ENCODE measurements at regions not wholly inside any gene's neighbourhood (a gene's known extent, or its start where the extent isn't known, plus 50 kb on each side); places are given as distances from the start of the nearest gene placed in this dataset.

- H3K36me3 Mint-ChIP-seq = no peaks in the 10 kb centered on the region
- no peaks in the 10 kb centered on the region for H3K4me1 Mint-ChIP-seq
- no peak overlapping the region for H3K27ac Mint-ChIP-seq
- no peaks in the 10 kb centered on the region for H3K9me3 ChIP-seq (ENCODE audit: low read length)
- DNase-seq = no peak
- no peaks in the 10 kb centered on the region for H3K27me3 ChIP-seq (ENCODE audit: insufficient read depth, low read length, poor library complexity, severe bottlenecking)
- no peak overlapping the region for H3K4me3 ChIP-seq (ENCODE audit: low read length)
- H3K27ac ChIP-seq (ENCODE audit: low read depth, low read length) = no peak overlapping the region
- H3K4me3 Mint-ChIP-seq = no peak overlapping the region
- POLR2A ChIA-PET = no interaction called here
- H3K27me3 Mint-ChIP-seq = peaks cover 0 to 2% of the 10 kb centered on the region in 2 donors
- no peaks in the 10 kb centered on the region for H3K36me3 ChIP-seq (ENCODE audit: insufficient read depth, low read length)
- no peaks in the 10 kb centered on the region for H3K4me1 ChIP-seq (ENCODE audit: insufficient read depth, low read length)
- CTCF ChIA-PET = no interaction called here
- peaks cover 0 to 4% (median under 1%) of the 10 kb centered on the region in 5 donors for H3K9me3 Mint-ChIP-seq
These were observed 451.1 kb downstream of the RWDD3 start for GRCh38 chr1:95685081-95685480.

DNA sequence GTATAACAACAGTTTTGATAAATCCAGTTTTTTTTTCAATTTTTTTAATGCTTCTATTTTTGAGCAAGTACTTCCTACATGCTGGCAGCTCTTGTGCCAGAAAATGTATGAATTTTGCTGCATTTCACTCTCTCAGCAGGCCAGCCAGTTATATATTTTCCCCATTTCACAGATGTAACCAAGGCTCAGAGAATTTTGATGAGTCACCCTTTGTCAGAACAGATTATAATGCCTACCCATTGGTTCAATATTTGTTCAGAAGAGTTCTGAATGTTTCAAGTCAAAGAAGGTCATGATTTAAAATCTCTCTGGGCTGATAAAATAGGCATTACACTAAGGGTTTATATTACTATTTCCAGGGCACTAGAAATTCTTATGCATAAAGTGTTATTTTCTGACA is 452.2 kb downstream of the RWDD3 start:
- Mint-ChIP-seq H3K27me3 (peaks cover 0 to 2% of the 10 kb centered on the region in 2 donors), H3K4me1 (no peaks in the 10 kb centered on the region), H3K4me3 (no peak overlapping the region), H3K36me3 (no peaks in the 10 kb centered on the region), H3K9me3 (peaks cover 0 to 6% (median 2%) of the 10 kb centered on the region in 5 donors), H3K27ac (no peak overlapping the region)
- no peak for DNase-seq
- H3K27ac ChIP-seq (ENCODE audit: low read depth, low read length) = no peak overlapping the region
- H3K27me3 ChIP-seq (ENCODE audit: insufficient read depth, low read length, poor library complexity, severe bottlenecking) = no peaks in the 10 kb centered on the region
- ChIA-PET POLR2A (no interaction called here), CTCF (no interaction called here)
- no peak overlapping the region for H3K4me3 ChIP-seq (ENCODE audit: low read length)
- H3K36me3 ChIP-seq (ENCODE audit: insufficient read depth, low read length) = no peaks in the 10 kb centered on the region
- no peaks in the 10 kb centered on the region for H3K4me1 ChIP-seq (ENCODE audit: insufficient read depth, low read length)
- H3K9me3 ChIP-seq (ENCODE audit: low read length) = no peaks in the 10 kb centered on the region

DNA sequence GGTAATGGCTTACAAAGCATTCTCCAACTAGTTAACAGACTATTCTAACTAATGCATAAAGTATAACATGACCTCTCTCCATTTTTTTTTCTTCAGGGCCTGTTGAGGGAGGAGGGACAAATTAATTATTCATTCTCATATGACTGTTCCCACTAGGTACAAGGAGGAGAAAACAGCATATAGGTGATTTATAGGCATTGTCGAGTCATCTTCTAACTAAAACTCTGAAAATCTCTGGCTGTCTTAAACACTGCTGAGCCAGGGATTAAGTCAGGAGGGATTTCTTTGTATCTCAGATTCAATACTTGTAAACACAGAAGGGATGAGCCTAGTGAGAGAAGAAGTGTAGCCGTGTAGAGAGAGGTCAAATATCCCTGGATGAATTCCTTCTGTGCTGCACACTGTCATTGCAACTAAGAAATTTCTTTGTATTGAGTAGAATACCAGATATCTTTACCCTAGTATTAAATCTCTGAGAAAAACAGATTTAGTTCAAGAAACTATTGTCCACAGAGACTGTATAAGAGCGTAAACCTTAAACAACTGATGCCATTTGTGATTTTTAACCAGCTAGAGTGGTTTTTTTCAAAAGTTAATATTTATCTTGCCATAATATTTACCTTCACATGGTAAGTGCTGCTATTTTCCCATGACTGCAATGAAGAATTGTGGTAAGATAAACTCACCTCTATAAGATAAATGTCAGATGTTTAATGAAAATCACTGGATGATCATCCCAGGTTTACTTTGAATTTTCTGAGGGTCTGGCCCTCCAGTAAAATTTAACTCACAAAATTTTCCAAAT is 465.3 kb downstream of the RWDD3 start:
- no peak overlapping the region for H3K4me3 Mint-ChIP-seq
- peaks cover 3 to 25% (median 17%) of the 10 kb centered on the region in 5 donors for H3K9me3 Mint-ChIP-seq
- no peaks in the 10 kb centered on the region for H3K36me3 Mint-ChIP-seq
- H3K4me1 Mint-ChIP-seq = no peaks in the 10 kb centered on the region
- H3K27ac Mint-ChIP-seq = no peak overlapping the region
- Histone ChIP-seq H3K36me3 (ENCODE audit: insufficient read depth, low read length) (no peaks in the 10 kb centered on the region), H3K27ac (ENCODE audit: low read depth, low read length) (no peak overlapping the region), H3K9me3 (ENCODE audit: low read length) (no peaks in the 10 kb centered on the region), H3K27me3 (ENCODE audit: insufficient read depth, low read length, poor library complexity, severe bottlenecking) (no peaks in the 10 kb centered on the region), H3K4me1 (ENCODE audit: insufficient read depth, low read length) (no peaks in the 10 kb centered on the region), H3K4me3 (ENCODE audit: low read length) (no peak overlapping the region)
- no peak for DNase-seq
- ChIA-PET CTCF (no interaction called here), POLR2A (no interaction called here)
- H3K27me3 Mint-ChIP-seq = no peaks in the 10 kb centered on the region

GRCh38 chr1:95701450-95702173 is 467.6 kb downstream of the RWDD3 start:
- ChIA-PET CTCF (no interaction called here), POLR2A (no interaction called here)
- Mint-ChIP-seq H3K9me3 (peaks cover 10 to 33% (median 26%) of the 10 kb centered on the region in 5 donors), H3K27me3 (no peaks in the 10 kb centered on the region), H3K4me3 (no peak overlapping the region), H3K27ac (no peak overlapping the region), H3K4me1 (no peaks in the 10 kb centered on the region), H3K36me3 (no peaks in the 10 kb centered on the region)
- Histone ChIP-seq H3K27ac (ENCODE audit: low read depth, low read length) (no peak overlapping the region), H3K4me3 (ENCODE audit: low read length) (no peak overlapping the region), H3K9me3 (ENCODE audit: low read length) (no peaks in the 10 kb centered on the region), H3K36me3 (ENCODE audit: insufficient read depth, low read length) (no peaks in the 10 kb centered on the region), H3K27me3 (ENCODE audit: insufficient read depth, low read length, poor library complexity, severe bottlenecking) (no peaks in the 10 kb centered on the region), H3K4me1 (ENCODE audit: insufficient read depth, low read length) (no peaks in the 10 kb centered on the region)
- DNase-seq = no peak

GRCh38 chr1:95703046-95703445 is 469.0 kb downstream of the RWDD3 start:
- H3K27ac Mint-ChIP-seq = no peak overlapping the region
- CTCF ChIA-PET = no interaction called here
- no peaks in the 10 kb centered on the region for H3K4me1 ChIP-seq (ENCODE audit: insufficient read depth, low read length)
- POLR2A ChIA-PET = no interaction called here
- no peak for DNase-seq
- peaks cover 12 to 33% (median 27%) of the 10 kb centered on the region in 5 donors for H3K9me3 Mint-ChIP-seq
- H3K36me3 Mint-ChIP-seq = no peaks in the 10 kb centered on the region
- no peaks in the 10 kb centered on the region for H3K9me3 ChIP-seq (ENCODE audit: low read length)
- no peak overlapping the region for H3K27ac ChIP-seq (ENCODE audit: low read depth, low read length)
- H3K36me3 ChIP-seq (ENCODE audit: insufficient read depth, low read length) = no peaks in the 10 kb centered on the region
- H3K27me3 Mint-ChIP-seq = no peaks in the 10 kb centered on the region
- no peaks in the 10 kb centered on the region for H3K27me3 ChIP-seq (ENCODE audit: insufficient read depth, low read length, poor library complexity, severe bottlenecking)
- H3K4me1 Mint-ChIP-seq = no peaks in the 10 kb centered on the region
- H3K4me3 Mint-ChIP-seq = no peak overlapping the region
- no peak overlapping the region for H3K4me3 ChIP-seq (ENCODE audit: low read length)

GRCh38 chr1:95716097-95716496 is 482.1 kb downstream of the RWDD3 start:
- Mint-ChIP-seq H3K36me3 (no peaks in the 10 kb centered on the region), H3K27ac (no peak overlapping the region), H3K4me3 (no peak overlapping the region), H3K27me3 (no peaks in the 10 kb centered on the region), H3K4me1 (no peaks in the 10 kb centered on the region), H3K9me3 (peaks cover 0 to 8% (median 3%) of the 10 kb centered on the region in 5 donors)
- ChIA-PET POLR2A (no interaction called here), CTCF (no interaction called here)
- H3K36me3 ChIP-seq (ENCODE audit: insufficient read depth, low read length) = no peaks in the 10 kb centered on the region
- no peak for DNase-seq
- no peak overlapping the region for H3K27ac ChIP-seq (ENCODE audit: low read depth, low read length)
- H3K9me3 ChIP-seq (ENCODE audit: low read length) = no peaks in the 10 kb centered on the region
- no peak overlapping the region for H3K4me3 ChIP-seq (ENCODE audit: low read length)
- no peaks in the 10 kb centered on the region for H3K27me3 ChIP-seq (ENCODE audit: insufficient read depth, low read length, poor library complexity, severe bottlenecking)
- H3K4me1 ChIP-seq (ENCODE audit: insufficient read depth, low read length) = no peaks in the 10 kb centered on the region

DNA sequence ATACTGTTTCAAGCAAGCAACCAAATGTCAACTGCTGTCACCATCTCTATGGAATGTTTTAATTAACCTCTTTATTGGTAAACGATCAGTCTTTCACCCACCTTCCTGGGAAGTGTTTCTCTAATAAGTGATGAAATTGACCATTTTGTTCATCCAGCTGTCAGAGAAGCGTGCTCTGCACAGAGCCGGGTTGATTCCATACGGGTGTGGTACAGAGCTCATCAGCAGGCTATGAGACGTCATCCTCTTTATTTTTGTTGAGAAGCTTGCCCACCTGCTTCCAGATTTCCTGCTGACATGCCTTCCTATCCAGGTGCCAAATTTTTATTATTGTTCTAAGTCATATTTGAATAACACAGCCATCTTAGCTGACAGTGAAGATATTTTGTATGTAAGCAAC is 482.5 kb downstream of the RWDD3 start:
- Mint-ChIP-seq H3K4me3 (no peak overlapping the region), H3K9me3 (peaks cover 2 to 8% (median 3%) of the 10 kb centered on the region in 5 donors), H3K4me1 (no peaks in the 10 kb centered on the region), H3K27me3 (no peaks in the 10 kb centered on the region), H3K36me3 (no peaks in the 10 kb centered on the region), H3K27ac (no peak overlapping the region)
- CTCF ChIA-PET = no interaction called here
- no peak overlapping the region for H3K27ac ChIP-seq (ENCODE audit: low read depth, low read length)
- no peak overlapping the region for H3K4me3 ChIP-seq (ENCODE audit: low read length)
- DNase-seq = no peak
- no peaks in the 10 kb centered on the region for H3K4me1 ChIP-seq (ENCODE audit: insufficient read depth, low read length)
- no peaks in the 10 kb centered on the region for H3K27me3 ChIP-seq (ENCODE audit: insufficient read depth, low read length, poor library complexity, severe bottlenecking)
- H3K9me3 ChIP-seq (ENCODE audit: low read length) = no peaks in the 10 kb centered on the region
- POLR2A ChIA-PET = no interaction called here
- no peaks in the 10 kb centered on the region for H3K36me3 ChIP-seq (ENCODE audit: insufficient read depth, low read length)

- H3K27ac ChIP-seq (ENCODE audit: low read depth, low read length) = no peak overlapping the region
- H3K27ac Mint-ChIP-seq = no peak overlapping the region
- H3K4me3 Mint-ChIP-seq = no peak overlapping the region
- peaks cover 0 to 12% (median 6%) of the 10 kb centered on the region in 5 donors for H3K9me3 Mint-ChIP-seq
- H3K36me3 ChIP-seq (ENCODE audit: insufficient read depth, low read length) = no peaks in the 10 kb centered on the region
- ChIA-PET POLR2A (no interaction called here), CTCF (no interaction called here)
- no peaks in the 10 kb centered on the region for H3K27me3 ChIP-seq (ENCODE audit: insufficient read depth, low read length, poor library complexity, severe bottlenecking)
- no peaks in the 10 kb centered on the region for H3K9me3 ChIP-seq (ENCODE audit: low read length)
- H3K27me3 Mint-ChIP-seq = no peaks in the 10 kb centered on the region
- no peak for DNase-seq
- H3K4me1 ChIP-seq (ENCODE audit: insufficient read depth, low read length) = no peaks in the 10 kb centered on the region
- H3K4me3 ChIP-seq (ENCODE audit: low read length) = no peak overlapping the region
- no peaks in the 10 kb centered on the region for H3K4me1 Mint-ChIP-seq
- H3K36me3 Mint-ChIP-seq = no peaks in the 10 kb centered on the region
These were observed 489.3 kb downstream of the RWDD3 start for GRCh38 chr1:95723346-95723745.

Measured in CD8-positive, alpha-beta memory T cell (primary cell).